ENCODE measurements at regions not wholly inside any gene's neighbourhood (a gene's known extent, or its start where the extent isn't known, plus 50 kb on each side); places are given as distances from the start of the nearest gene placed in this dataset.
"Not testable (repeated sequence)": the region's sequence is repeated elsewhere in the genome, so short reads cannot be mapped to it uniquely, and the experiment has no call there.

- no peak for TF ChIP-seq CTCF (IDR thresholded peaks at IDR 0.05; ENCODE audit: borderline replicate concordance, insufficient read depth, low read depth, low read length)
- H3K4me3 ChIP-seq (ENCODE audit: low read depth, low read length), result no peak overlapping the region
These were observed 433.8 kb upstream of the CBLB start for GRCh38 chr3:106302451-106303221.

GRCh38 chr3:106303766-106304165 lies 435.0 kb upstream of the CBLB start:
- TF ChIP-seq CTCF (IDR thresholded peaks at IDR 0.05; ENCODE audit: borderline replicate concordance, insufficient read depth, low read depth, low read length), result no peak
- no peak overlapping the region for H3K4me3 ChIP-seq (ENCODE audit: low read depth, low read length)

GRCh38 chr3:106305127-106305526 lies 436.3 kb upstream of the CBLB start:
- TF ChIP-seq CTCF (IDR thresholded peaks at IDR 0.05; ENCODE audit: borderline replicate concordance, insufficient read depth, low read depth, low read length), result no peak
- no peak overlapping the region for H3K4me3 ChIP-seq (ENCODE audit: low read depth, low read length)

- TF ChIP-seq CTCF (IDR thresholded peaks at IDR 0.05; ENCODE audit: borderline replicate concordance, insufficient read depth, low read depth, low read length), result no peak
- H3K4me3 ChIP-seq (ENCODE audit: low read depth, low read length), result no peak overlapping the region
These were observed 437.1 kb upstream of the CBLB start for GRCh38 chr3:106305882-106306435.

- TF ChIP-seq CTCF (IDR thresholded peaks at IDR 0.05; ENCODE audit: borderline replicate concordance, insufficient read depth, low read depth, low read length), result no peak
- no peak overlapping the region for H3K4me3 ChIP-seq (ENCODE audit: low read depth, low read length)
These were observed 440.5 kb upstream of the CBLB start for GRCh38 chr3:106309274-106309673.

- not testable (repeated sequence) for H3K4me3 ChIP-seq (ENCODE audit: low read depth, low read length)
These were observed 441.0 kb upstream of the CBLB start for GRCh38 chr3:106309798-106310197.

- TF ChIP-seq CTCF (IDR thresholded peaks at IDR 0.05; ENCODE audit: borderline replicate concordance, insufficient read depth, low read depth, low read length), result no peak
- no peak overlapping the region for H3K4me3 ChIP-seq (ENCODE audit: low read depth, low read length)
These were observed 448.6 kb upstream of the CBLB start for GRCh38 chr3:106317141-106318055.

GRCh38 chr3:106321438-106321837 lies 452.6 kb upstream of the CBLB start:
- not testable (repeated sequence) for H3K4me3 ChIP-seq (ENCODE audit: low read depth, low read length)
